ENCODE measurements at regions not wholly inside any gene's neighbourhood (a gene's known extent, or its start where the extent isn't known, plus 50 kb on each side); places are given as distances from the start of the nearest gene placed in this dataset.

DNA sequence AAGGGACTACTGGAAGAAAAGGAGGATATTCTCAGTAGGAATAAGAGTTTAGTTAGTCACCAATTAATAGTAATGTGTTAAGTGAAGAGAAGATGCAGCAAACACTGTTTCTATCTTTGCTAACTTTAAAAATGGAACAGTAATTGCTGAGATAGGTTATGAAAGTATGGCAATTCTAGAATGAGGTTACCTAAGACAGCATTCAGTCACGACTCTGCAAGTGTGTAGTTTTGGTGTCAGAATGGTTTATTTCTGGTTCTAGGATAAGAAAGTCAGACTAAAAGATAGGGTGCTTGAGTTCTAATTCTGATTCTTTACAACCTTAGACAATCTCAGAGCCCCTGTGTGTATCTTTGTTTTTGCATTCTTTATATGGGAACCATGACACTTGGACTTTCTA lies 138.1 kb downstream of the POU4F1 start:
- TF ChIP-seq, protein P1, sequence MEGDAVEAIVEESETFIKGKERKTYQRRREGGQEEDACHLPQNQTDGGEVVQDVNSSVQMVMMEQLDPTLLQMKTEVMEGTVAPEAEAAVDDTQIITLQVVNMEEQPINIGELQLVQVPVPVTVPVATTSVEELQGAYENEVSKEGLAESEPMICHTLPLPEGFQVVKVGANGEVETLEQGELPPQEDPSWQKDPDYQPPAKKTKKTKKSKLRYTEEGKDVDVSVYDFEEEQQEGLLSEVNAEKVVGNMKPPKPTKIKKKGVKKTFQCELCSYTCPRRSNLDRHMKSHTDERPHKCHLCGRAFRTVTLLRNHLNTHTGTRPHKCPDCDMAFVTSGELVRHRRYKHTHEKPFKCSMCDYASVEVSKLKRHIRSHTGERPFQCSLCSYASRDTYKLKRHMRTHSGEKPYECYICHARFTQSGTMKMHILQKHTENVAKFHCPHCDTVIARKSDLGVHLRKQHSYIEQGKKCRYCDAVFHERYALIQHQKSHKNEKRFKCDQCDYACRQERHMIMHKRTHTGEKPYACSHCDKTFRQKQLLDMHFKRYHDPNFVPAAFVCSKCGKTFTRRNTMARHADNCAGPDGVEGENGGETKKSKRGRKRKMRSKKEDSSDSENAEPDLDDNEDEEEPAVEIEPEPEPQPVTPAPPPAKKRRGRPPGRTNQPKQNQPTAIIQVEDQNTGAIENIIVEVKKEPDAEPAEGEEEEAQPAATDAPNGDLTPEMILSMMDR (IDR thresholded peaks at IDR 0.05) = no peak
- no peak for TF ChIP-seq POLR2AphosphoS5 (IDR thresholded peaks at IDR 0.05)
- no peak for TF ChIP-seq POLR2A (IDR thresholded peaks at IDR 0.05)

Measured in prostate gland (tissue), 2 donors.